ENCODE measurements at regions not wholly inside any gene's neighbourhood (a gene's known extent, or its start where the extent isn't known, plus 50 kb on each side); places are given as distances from the start of the nearest gene placed in this dataset.

- no peak for TF ChIP-seq CTCF (IDR thresholded peaks at IDR 0.05; ENCODE audit: borderline replicate concordance, extremely low read depth, low read length, poor library complexity, severe bottlenecking)
- no peak for TF ChIP-seq EZH2 (IDR thresholded peaks at IDR 0.05; ENCODE audit: borderline replicate concordance, low read depth, low read length, severe bottlenecking)
These were observed 251.6 kb upstream of the SOX4 start for GRCh38 chr6:21341910-21342309.

All from DND-41 (cell line).